ENCODE measurements at regions not wholly inside any gene's neighbourhood (a gene's known extent, or its start where the extent isn't known, plus 50 kb on each side); places are given as distances from the start of the nearest gene placed in this dataset.
A peak's percentile ranks its signal among the peaks of the same experiment; 100 is the strongest.

DNA sequence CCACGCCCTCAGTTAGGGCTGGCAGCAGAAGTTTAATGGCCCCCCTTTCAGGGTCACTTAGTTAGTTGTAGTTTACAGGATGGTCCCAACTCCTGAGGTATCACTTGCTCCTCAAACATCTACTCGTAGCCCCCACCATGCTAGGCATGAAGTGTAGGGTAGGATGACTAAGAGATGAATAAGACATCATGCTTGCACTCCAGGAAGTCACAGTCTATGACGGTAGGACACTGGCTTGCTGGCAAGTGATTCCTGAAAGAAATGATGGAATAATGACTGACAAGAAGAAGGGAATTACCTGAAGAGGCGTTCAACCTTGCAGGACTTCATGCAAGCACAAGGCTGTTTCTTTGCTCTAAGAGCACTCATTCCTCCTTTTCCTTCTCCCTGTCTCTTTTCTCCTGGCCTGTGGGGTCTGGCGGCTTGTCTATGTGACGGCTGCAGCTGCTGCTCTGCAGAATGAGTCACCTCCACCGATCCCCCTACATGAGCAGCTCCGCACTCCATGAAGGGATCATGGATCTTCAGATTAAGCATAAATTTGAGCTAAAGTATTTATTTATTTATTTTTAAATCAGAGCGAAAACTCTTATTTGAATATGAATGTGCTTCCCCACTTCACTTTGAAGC lies 82.9 kb upstream of the BOC start:
- intact Hi-C loops (cut with micrococcal nuclease): no loop called here
- BruUV-seq (replicated peaks): no TSS peak
- ATAC-seq (no peak), DNase-seq (ENCODE audit: low read depth, low spot score) (no peak)
- ChIA-PET POLR2A (interaction anchor here (0.7 kb wide), 1 partner anchor 9 kb away, joined by 3 read pairs; no protein-coding TSS in a partner anchor), CTCF (no interaction called here), RAD21 (ENCODE audit: low non-redundant PET in 1 of 2, low total read pairs in 2 of 2, uncharacterized antibody in 2 of 2, unreplicated experiment in 2 of 2) (no interaction called here)
- no peaks in the 10 kb centered on the region for H3K79me2 ChIP-seq (ENCODE audit: insufficient read depth, low read length)
- no peaks in the 10 kb centered on the region for H3K27me3 ChIP-seq (ENCODE audit: insufficient read depth, low read length)
- H3K27ac ChIP-seq (ENCODE audit: low read depth, low read length): no peak overlapping the region
- no peaks in the 10 kb centered on the region for H3K9me2 ChIP-seq (ENCODE audit: insufficient read depth)
- H3K4me2 ChIP-seq (ENCODE audit: low read length): no peak overlapping the region
- TF ChIP-seq YY1 (IDR thresholded peaks at IDR 0.05; ENCODE audit: extremely low read depth, insufficient replicate concordance, low read depth, low read length): no peak
- peak; percentile 25; the same call in 1 of the 2 replicates for TF ChIP-seq FOSL1 (IDR thresholded peaks at IDR 0.05; ENCODE audit: low read depth)
- H3K4me3 ChIP-seq (replicated peaks in 1 of 2; ENCODE audit: low read depth in 1 of 2, low read length in 2 of 2): no peak overlapping the region
- H4K20me1 ChIP-seq (ENCODE audit: insufficient read depth): no peaks in the 10 kb centered on the region
- no peaks in the 10 kb centered on the region for H3K36me3 ChIP-seq (ENCODE audit: control insufficient read depth in 1 of 2, insufficient read depth in 2 of 2, low read length in 2 of 2)
- H2AFZ ChIP-seq (ENCODE audit: low read depth, low read length, poor library complexity, severe bottlenecking): no peak overlapping the region
- H3K4me1 ChIP-seq (ENCODE audit: control insufficient read depth in 1 of 2, insufficient read depth in 2 of 2, low read length in 2 of 2): peaks cover 0 to 5% of the 10 kb centered on the region in 2 experiments; a peak in 1 of 4 replicates
- H3K9ac ChIP-seq (ENCODE audit: low read length): no peak overlapping the region
- no peaks in the 10 kb centered on the region for H3K9me3 ChIP-seq (ENCODE audit: control insufficient read depth in 1 of 2, insufficient read depth in 1 of 2, low read depth in 1 of 2, low read length in 2 of 2)

DNA sequence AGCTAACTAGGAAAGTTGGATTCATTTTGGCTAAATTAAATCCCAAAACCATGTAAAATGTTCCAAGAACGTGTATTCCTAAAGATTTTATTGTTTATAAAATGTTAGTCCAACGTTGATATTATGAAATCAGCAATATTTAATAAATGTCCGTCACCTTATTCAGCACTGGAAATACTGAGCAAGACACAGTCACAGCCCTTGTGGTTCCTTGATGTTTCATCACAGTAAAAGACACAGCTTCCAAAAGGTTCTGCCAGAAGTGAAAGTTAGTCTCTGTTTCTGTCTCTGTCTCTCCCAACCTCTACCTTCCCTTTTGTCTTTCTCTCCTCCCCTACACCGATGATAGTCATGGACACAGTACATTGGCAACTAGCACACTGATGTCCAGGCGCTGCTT lies 82.2 kb upstream of the BOC start:
- no peak overlapping the region for H3K9ac ChIP-seq (ENCODE audit: low read length)
- H4K20me1 ChIP-seq (ENCODE audit: insufficient read depth): no peaks in the 10 kb centered on the region
- no peak overlapping the region for H3K4me3 ChIP-seq (replicated peaks in 1 of 2; ENCODE audit: low read depth in 1 of 2, low read length in 2 of 2)
- H3K4me1 ChIP-seq (ENCODE audit: control insufficient read depth in 1 of 2, insufficient read depth in 2 of 2, low read length in 2 of 2): peaks cover 0 to 5% of the 10 kb centered on the region in 2 experiments; a peak in 1 of 4 replicates
- ATAC-seq (no peak), DNase-seq (ENCODE audit: low read depth, low spot score) (no peak)
- TF ChIP-seq POLR2AphosphoS5 (IDR thresholded peaks at IDR 0.05; ENCODE audit: low read depth, low read length) (no peak), ELF1 (IDR thresholded peaks at IDR 0.05; ENCODE audit: borderline replicate concordance, low read depth) (no peak), EGR1 (IDR thresholded peaks at IDR 0.05; ENCODE audit: low read depth) (no peak), RAD21 (IDR thresholded peaks at IDR 0.05; ENCODE audit: low read depth) (no peak), FOSL1 (IDR thresholded peaks at IDR 0.05; ENCODE audit: low read depth) (no peak)
- TF ChIP-seq, protein P1, sequence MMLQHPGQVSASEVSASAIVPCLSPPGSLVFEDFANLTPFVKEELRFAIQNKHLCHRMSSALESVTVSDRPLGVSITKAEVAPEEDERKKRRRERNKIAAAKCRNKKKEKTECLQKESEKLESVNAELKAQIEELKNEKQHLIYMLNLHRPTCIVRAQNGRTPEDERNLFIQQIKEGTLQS (IDR thresholded peaks at IDR 0.05): no peak
- no TSS peak for BruUV-seq (replicated peaks)
- ChIA-PET RAD21 (ENCODE audit: low non-redundant PET in 1 of 2, low total read pairs in 2 of 2, uncharacterized antibody in 2 of 2, unreplicated experiment in 2 of 2) (no interaction called here), CTCF (no interaction called here), POLR2A (interaction anchor here (0.7 kb wide), 1 partner anchor 10 kb away, joined by 3 read pairs; no protein-coding TSS in a partner anchor)
- H3K9me3 ChIP-seq (ENCODE audit: control insufficient read depth in 1 of 2, insufficient read depth in 1 of 2, low read depth in 1 of 2, low read length in 2 of 2): no peaks in the 10 kb centered on the region
- no peaks in the 10 kb centered on the region for H3K9me2 ChIP-seq (ENCODE audit: insufficient read depth)
- H3K4me2 ChIP-seq (ENCODE audit: low read length): no peak overlapping the region
- H3K36me3 ChIP-seq (ENCODE audit: control insufficient read depth in 1 of 2, insufficient read depth in 2 of 2, low read length in 2 of 2): no peaks in the 10 kb centered on the region
- no peak overlapping the region for H3K27ac ChIP-seq (ENCODE audit: low read depth, low read length)
- H3K79me2 ChIP-seq (ENCODE audit: insufficient read depth, low read length): no peaks in the 10 kb centered on the region
- no peaks in the 10 kb centered on the region for H3K27me3 ChIP-seq (ENCODE audit: insufficient read depth, low read length)
- intact Hi-C loops (cut with micrococcal nuclease): no loop called here
- no peak overlapping the region for H2AFZ ChIP-seq (ENCODE audit: low read depth, low read length, poor library complexity, severe bottlenecking)
